ENCODE measurements at regions not wholly inside any gene's neighbourhood (a gene's known extent, or its start where the extent isn't known, plus 50 kb on each side); places are given as distances from the start of the nearest gene placed in this dataset.

DNA sequence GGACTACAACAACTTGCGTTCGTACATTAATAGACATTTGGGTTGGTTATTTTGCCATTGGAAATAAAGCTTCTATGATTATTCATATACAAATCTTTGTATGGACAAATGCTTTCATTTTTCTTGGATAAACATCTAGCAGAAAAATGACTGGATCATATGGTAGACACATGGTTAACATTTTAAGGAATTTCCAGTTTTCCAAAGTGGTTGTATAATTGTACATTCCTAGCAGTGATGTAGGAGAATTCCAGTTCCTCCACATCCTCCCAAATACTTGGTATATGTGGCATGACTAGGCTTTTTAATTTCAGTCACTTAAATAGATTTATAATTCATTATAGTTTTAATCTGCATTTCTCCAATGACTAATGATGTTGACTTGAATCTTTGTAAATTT lies 246.2 kb upstream of the NCAM1 start:
- Histone ChIP-seq H3K36me3 (ENCODE audit: control insufficient read depth in 2 of 2, extremely low read depth in 1 of 2, insufficient read depth in 2 of 2, low read length in 2 of 2) (no peaks in the 10 kb centered on the region), H3K79me2 (ENCODE audit: control insufficient read depth, insufficient read depth, low read length) (no peaks in the 10 kb centered on the region), H3K27me3 (ENCODE audit: control insufficient read depth in 2 of 2, insufficient read depth in 2 of 2, low read length in 2 of 2) (no peaks in the 10 kb centered on the region), H3K9ac (replicated peaks; ENCODE audit: extremely low read depth, insufficient read depth, low read length) (no peak overlapping the region), H4K20me1 (replicated peaks; ENCODE audit: control insufficient read depth, extremely low read depth, insufficient read depth, low read length) (no peaks in the 10 kb centered on the region), H3K9me1 (replicated peaks; ENCODE audit: control insufficient read depth, extremely low read depth, insufficient read depth, low read length) (no peaks in the 10 kb centered on the region), H3K4me1 (ENCODE audit: control insufficient read depth, extremely low read depth, insufficient read depth, low read length) (no peaks in the 10 kb centered on the region), H3K27ac (ENCODE audit: insufficient read depth, low read depth, low read length) (no peak overlapping the region), H2AFZ (ENCODE audit: low read depth, low read length) (no peak overlapping the region), H3K4me2 (ENCODE audit: insufficient read depth, low read length) (no peak overlapping the region), H3K9me3 (replicated peaks; ENCODE audit: control insufficient read depth, insufficient read depth, low read length) (no peaks in the 10 kb centered on the region), H3K4me3 (replicated peaks in 1 of 3; ENCODE audit: insufficient read depth in 1 of 3, low read depth in 1 of 3, low read length in 3 of 3) (no peak overlapping the region)
- CTCF ChIA-PET = interaction anchor here (1.0 kb wide), 1 partner anchor 127 kb away, joined by 3 read pairs; no protein-coding TSS in a partner anchor
- intact Hi-C loops (cut with micrococcal nuclease) = no loop called here
- dilution Hi-C loops (cut with MboI; ENCODE audit: extremely low pct_ligation_motif_present, low sequenced_read_pairs) = no loop called here
- BruUV-seq (replicated peaks) = no TSS peak
- POLR2A ChIA-PET = no interaction called here
- TF ChIP-seq POLR2AphosphoS5 (IDR thresholded peaks at IDR 0.05; ENCODE audit: insufficient read depth, low read depth, low read length) (no peak), POLR2A (IDR thresholded peaks at IDR 0.05; ENCODE audit: low read depth, low read length) (no peak), GATA2 (IDR thresholded peaks at IDR 0.05; ENCODE audit: insufficient read depth, insufficient read length, low read depth, low read length) (no peak), EZH2 (IDR thresholded peaks at IDR 0.05; ENCODE audit: borderline replicate concordance, low read depth, low read length, severe bottlenecking) (no peak), MYC (IDR thresholded peaks at IDR 0.05; ENCODE audit: low read depth, low read length) (no peak), FOS (IDR thresholded peaks at IDR 0.05; ENCODE audit: borderline replicate concordance, insufficient read depth, low read length) (no peak)
- TF ChIP-seq, protein P1, sequence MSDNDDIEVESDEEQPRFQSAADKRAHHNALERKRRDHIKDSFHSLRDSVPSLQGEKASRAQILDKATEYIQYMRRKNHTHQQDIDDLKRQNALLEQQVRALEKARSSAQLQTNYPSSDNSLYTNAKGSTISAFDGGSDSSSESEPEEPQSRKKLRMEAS (IDR thresholded peaks at IDR 0.05; ENCODE audit: insufficient read depth, insufficient read length) = no peak
- no peak for DNase-seq (ENCODE audit: low read depth, low spot score)
- peak; percentile 49 for FAIRE-seq

DNA sequence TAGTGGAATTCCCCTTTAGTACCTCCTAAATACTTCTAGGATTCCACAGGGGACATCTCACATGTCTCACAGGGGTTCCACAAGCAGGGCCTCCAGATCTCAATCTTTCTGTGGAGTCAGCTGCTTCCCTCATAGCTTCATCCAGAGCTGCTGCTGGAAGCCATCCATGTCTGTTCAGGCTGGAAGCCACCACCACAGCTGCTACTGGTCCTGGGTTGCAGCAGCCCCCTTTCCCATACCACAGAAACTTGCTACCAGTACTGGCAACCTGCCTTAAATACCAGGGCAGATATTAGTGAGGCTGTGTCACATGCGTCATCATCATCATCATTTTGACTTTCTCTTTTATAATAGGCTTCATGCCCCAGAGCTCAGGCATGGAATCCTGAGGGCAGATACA lies 242.7 kb upstream of the NCAM1 start:
- no peaks in the 10 kb centered on the region for H3K4me1 ChIP-seq (ENCODE audit: control insufficient read depth, extremely low read depth, insufficient read depth, low read length)
- no peak for FAIRE-seq
- intact Hi-C loops (cut with micrococcal nuclease) = no loop called here

More for the DNA sequence above, 242.7 kb upstream of the NCAM1 start:
- H3K79me2 ChIP-seq (ENCODE audit: control insufficient read depth, insufficient read depth, low read length) = no peaks in the 10 kb centered on the region
- BruUV-seq (replicated peaks) = no TSS peak
- no peak for TF ChIP-seq MYC (IDR thresholded peaks at IDR 0.05; ENCODE audit: low read depth, low read length)
- TF ChIP-seq, protein P2, sequence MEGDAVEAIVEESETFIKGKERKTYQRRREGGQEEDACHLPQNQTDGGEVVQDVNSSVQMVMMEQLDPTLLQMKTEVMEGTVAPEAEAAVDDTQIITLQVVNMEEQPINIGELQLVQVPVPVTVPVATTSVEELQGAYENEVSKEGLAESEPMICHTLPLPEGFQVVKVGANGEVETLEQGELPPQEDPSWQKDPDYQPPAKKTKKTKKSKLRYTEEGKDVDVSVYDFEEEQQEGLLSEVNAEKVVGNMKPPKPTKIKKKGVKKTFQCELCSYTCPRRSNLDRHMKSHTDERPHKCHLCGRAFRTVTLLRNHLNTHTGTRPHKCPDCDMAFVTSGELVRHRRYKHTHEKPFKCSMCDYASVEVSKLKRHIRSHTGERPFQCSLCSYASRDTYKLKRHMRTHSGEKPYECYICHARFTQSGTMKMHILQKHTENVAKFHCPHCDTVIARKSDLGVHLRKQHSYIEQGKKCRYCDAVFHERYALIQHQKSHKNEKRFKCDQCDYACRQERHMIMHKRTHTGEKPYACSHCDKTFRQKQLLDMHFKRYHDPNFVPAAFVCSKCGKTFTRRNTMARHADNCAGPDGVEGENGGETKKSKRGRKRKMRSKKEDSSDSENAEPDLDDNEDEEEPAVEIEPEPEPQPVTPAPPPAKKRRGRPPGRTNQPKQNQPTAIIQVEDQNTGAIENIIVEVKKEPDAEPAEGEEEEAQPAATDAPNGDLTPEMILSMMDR (IDR thresholded peaks at IDR 0.05; ENCODE audit: extremely low read depth in 1 of 2, insufficient read depth in 1 of 2, low read depth in 1 of 2, low read length in 2 of 2) = no peak
- no peak for TF ChIP-seq POLR2AphosphoS5 (IDR thresholded peaks at IDR 0.05; ENCODE audit: insufficient read depth, low read depth, low read length)
- TF ChIP-seq EZH2 (IDR thresholded peaks at IDR 0.05; ENCODE audit: borderline replicate concordance, low read depth, low read length, severe bottlenecking) = no peak
- TF ChIP-seq FOS (IDR thresholded peaks at IDR 0.05; ENCODE audit: borderline replicate concordance, insufficient read depth, low read length) = no peak
- no peak for TF ChIP-seq JUN (IDR thresholded peaks at IDR 0.05; ENCODE audit: borderline replicate concordance, insufficient read depth, insufficient read length, low read depth)
- TF ChIP-seq, protein P1 (IDR thresholded peaks at IDR 0.05; ENCODE audit: insufficient read depth, insufficient read length) = no peak
- ChIA-PET POLR2A (no interaction called here), CTCF (no interaction called here)
- no peak for DNase-seq (ENCODE audit: low read depth, low spot score)
- H3K27ac ChIP-seq (ENCODE audit: insufficient read depth, low read depth, low read length) = no peak overlapping the region
- H3K9me1 ChIP-seq (replicated peaks; ENCODE audit: control insufficient read depth, extremely low read depth, insufficient read depth, low read length) = no peaks in the 10 kb centered on the region
- H4K20me1 ChIP-seq (replicated peaks; ENCODE audit: control insufficient read depth, extremely low read depth, insufficient read depth, low read length) = no peaks in the 10 kb centered on the region
- no peaks in the 10 kb centered on the region for H3K9me3 ChIP-seq (replicated peaks; ENCODE audit: control insufficient read depth, insufficient read depth, low read length)
- H3K9ac ChIP-seq (replicated peaks; ENCODE audit: extremely low read depth, insufficient read depth, low read length) = no peak overlapping the region
- H3K36me3 ChIP-seq (ENCODE audit: control insufficient read depth in 2 of 2, extremely low read depth in 1 of 2, insufficient read depth in 2 of 2, low read length in 2 of 2) = no peaks in the 10 kb centered on the region
- no peak overlapping the region for H3K4me3 ChIP-seq (replicated peaks in 1 of 3; ENCODE audit: insufficient read depth in 1 of 3, low read depth in 1 of 3, low read length in 3 of 3)
- H3K27me3 ChIP-seq (ENCODE audit: control insufficient read depth in 2 of 2, insufficient read depth in 2 of 2, low read length in 2 of 2) = no peaks in the 10 kb centered on the region
- H3K4me2 ChIP-seq (ENCODE audit: insufficient read depth, low read length) = no peak overlapping the region
- dilution Hi-C loops (cut with MboI; ENCODE audit: extremely low pct_ligation_motif_present, low sequenced_read_pairs) = no loop called here
- no peak overlapping the region for H2AFZ ChIP-seq (ENCODE audit: low read depth, low read length)
